G401 (cell line): ENCODE measurements at regions not wholly inside any gene's neighbourhood (a gene's known extent, or its start where the extent isn't known, plus 50 kb on each side); places are given as distances from the start of the nearest gene placed in this dataset.

Experiments used
- DNase-seq: peaks from one replicate; pipeline ENCODE4 v3.0.0-alpha.2; 2015; ENCODE audit warnings: low spot score
- in situ Hi-C: cut with HindIII; loops from 2 replicates; pipeline ENCODE4 v1.10.0; 2016; ENCODE audit warnings: low sequenced_read_pairs, mixed read lengths

GRCh38 chr18:77551055-77551454, 301.4 kb downstream of the GALR1 start:
- in situ Hi-C loops = no loop called here

GRCh38 chr18:77552945-77553344, 303.3 kb downstream of the GALR1 start:
- no peak for DNase-seq
- in situ Hi-C loops = no loop called here

More at GRCh38 chr18:77551055-77551454, 301.4 kb downstream of the GALR1 start:
- no peak for DNase-seq

DNA sequence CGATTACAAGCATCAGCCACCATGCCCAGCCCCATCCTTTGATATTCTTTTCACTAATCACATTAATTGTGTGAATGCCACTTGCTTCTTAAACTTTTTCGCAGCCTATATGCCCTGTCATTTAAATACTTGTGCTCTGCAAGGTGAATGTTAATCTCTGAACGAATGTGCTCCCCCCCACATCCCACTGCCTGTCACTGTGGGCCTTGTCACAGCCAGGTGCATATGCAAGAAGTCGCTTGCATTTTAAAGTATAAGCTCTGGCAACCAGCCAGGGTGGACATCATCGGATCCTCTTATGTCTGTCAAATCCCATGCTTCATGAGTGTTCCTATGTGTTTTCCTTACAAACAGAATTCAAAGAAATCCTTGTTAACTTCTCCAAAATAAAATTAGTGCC, 304.4 kb downstream of the GALR1 start:
- in situ Hi-C loops = no loop called here
- DNase-seq = no peak

DNA sequence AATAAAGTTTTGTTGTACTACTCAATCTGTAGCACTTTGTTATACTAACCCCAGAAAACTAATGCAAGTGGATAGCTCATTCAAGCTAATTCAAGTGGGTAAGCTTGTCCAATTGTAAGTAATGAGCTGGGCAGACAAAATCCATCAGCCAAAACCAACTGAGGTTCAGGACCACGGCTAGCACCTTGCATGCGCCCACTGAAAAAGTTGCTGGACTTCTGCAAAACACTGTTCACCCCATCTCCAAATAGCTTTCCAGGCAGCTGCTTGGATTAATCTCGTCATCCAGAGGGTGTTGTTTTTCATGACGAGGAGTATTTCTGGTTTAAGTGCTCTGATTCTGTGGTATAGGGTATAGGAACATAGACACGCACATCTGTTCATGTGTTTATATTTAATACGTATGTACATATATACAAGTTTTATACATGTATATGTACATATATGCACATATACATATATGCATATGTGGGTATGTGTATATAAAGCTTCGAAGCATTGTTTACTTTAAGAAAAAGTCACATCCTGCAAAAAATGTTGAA, 307.5 kb downstream of the GALR1 start:
- in situ Hi-C loops = no loop called here
- no peak for DNase-seq

- DNase-seq = no peak
- in situ Hi-C loops = no loop called here
Observed at GRCh38 chr18:77559274-77559910, 309.7 kb downstream of the GALR1 start.

DNA sequence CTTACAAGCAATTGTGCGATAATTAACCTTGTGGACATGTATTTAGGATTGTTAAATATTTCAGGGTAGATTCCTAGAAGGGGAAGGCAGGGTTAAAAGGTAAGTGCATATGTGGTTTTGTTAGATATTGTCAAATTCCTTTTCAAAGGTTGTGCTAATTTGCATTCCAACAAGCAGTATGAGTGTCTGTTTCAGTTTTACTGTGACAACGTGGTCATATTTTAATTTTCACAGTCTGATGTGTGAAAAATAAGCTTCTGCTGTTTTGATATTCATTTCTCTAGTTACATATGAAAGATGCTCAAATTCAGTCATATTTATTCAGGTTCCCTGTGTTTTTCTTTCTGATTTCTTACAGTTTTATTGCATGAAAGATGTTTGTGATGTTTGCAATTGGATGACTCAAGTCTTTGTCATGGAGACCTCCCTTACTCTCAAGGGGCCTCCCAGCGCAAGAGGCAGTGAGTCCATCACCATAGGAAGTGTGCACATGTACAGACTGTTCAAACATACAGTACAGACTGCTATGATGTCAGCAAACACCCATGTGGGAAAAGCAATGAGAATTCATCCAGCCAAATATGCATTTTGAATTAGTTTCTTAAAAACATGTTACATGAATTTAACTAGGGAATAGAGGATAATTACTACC, 310.8 kb downstream of the GALR1 start:
- in situ Hi-C loops = no loop called here
- no peak for DNase-seq

- no peak for DNase-seq
- in situ Hi-C loops = no loop called here
Observed at GRCh38 chr18:77566604-77567003, 317.0 kb downstream of the GALR1 start.

DNA sequence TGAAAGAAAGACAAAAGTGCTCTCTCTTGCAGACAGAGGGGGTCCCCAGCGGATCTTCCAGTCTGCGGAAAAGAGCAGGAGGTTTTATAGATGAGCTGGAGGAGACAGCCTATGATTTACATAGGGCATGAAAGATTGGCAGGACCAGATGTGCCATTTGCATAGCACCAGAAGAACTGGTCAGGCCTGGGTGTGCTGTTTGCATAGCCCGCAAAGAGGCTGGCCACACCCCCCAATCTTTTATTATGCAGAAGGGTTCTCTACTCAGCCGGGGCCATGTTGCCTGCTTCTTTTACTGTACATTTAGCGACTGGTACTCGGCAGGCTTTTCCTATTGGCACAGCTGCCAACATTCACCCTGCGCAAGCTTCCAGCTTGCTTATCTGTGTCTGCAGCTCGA, 317.6 kb downstream of the GALR1 start:
- in situ Hi-C loops = no loop called here
- no peak for DNase-seq

- in situ Hi-C loops = no loop called here
- DNase-seq = no peak
Observed at GRCh38 chr18:77571743-77572142, 322.1 kb downstream of the GALR1 start.

DNA sequence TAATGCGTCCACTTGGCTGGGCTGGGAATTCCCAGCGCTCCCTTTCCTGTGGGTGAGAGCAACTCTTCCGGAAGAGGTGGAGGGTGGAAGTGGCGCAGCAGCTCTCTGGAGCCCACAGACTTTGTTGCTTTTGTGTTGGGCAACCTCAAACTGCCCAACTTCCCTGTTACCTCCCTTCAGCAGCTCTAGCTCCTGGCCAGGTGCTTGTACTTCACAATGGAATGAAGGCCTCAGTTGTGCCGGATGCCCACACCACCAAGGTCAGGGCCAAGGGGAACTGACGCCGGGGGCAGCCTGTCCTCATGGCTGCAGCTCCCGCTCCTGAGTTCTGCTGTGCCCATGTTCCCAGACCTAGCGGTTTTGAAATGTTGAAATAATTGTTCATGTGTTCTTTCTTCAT, 322.9 kb downstream of the GALR1 start:
- no peak for DNase-seq
- in situ Hi-C loops = no loop called here

DNA sequence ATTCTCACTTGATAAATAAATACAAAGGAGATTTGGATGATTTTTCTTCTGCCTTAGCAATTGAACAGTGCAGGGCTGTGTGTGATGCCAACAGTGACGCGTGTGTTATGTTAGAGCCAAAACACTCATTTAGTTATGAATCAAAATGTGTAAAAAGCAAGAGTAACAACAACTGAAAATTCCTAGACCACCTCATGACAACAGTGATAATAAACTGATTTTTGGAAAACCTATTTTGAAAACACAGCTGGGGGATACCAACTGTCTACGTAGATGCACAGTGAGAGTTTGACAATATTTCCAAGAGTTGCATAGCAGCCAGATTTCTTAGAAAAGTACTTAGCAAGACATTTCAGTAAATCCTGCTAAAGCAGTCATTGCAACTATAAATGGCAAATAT, 323.9 kb downstream of the GALR1 start:
- in situ Hi-C loops = no loop called here
- no peak for DNase-seq

DNA sequence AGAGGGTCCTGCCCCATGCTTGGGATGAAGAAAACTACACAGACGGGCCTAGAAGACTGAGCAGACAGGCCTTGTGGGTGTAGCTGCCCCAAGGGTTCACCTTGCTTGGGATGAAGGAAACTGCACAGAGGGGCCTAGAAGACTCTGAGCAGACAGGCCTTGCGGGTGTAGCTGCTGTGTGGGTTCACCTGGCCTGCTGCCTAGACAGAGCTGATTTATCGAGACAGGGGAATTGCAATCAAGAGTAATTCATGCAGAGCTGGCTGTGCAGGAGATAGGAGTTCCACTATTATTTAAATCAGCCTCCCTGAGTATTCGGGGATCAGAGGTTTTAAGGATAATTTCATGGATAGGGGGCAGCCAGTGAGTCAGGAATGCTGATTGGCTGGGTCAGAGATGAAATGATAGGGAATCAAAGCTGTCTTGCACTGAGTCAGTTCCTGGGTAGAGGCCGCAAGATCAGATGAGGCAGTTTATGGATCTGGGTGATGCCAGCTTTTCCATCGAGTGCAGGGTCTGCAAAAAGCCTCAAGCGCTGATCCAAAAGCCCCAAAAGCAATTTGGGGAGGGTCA, 341.4 kb downstream of the GALR1 start:
- DNase-seq = no peak
- in situ Hi-C loops = no loop called here

- DNase-seq = no peak
- in situ Hi-C loops = no loop called here
Observed at GRCh38 chr18:77597726-77598125, 348.1 kb downstream of the GALR1 start.

DNA sequence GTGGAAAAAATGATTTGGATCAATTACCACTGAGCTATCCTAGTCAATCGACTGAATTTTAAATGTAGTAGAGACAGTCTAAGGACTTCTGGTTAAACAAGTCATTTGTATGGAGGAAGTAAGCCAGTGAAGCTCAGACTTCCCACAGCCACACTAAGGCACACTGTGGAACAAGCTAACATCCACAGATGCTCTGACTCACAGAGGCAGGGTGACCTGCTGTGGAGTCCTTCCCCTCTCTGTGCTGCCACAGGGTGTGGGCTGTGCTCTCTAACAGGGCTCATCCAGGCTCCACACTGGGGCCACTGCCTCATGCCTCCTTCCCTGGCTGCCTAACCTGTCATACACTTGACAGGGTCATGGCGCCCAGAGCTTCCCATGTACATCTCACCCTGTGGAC, 351.0 kb downstream of the GALR1 start:
- no peak for DNase-seq
- in situ Hi-C loops = no loop called here

DNA sequence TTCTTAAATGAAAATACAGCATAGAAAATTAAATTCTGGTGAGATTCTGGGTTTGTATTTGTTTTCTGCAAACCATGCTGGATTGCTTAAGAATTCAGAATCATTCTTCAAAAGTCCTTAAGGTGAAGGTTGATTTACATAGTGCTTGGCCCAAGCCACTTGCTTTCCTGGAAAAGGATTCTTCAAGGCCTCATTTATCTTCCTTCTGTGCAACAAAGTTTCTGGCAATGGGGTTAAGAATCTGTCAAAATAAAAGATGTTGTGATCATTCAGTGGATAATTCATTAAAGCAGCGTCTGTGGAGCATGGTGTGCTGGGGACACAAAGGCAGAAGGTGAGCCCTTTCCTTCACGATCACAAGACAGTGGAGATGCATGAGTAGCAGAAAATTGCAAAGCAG, 351.9 kb downstream of the GALR1 start:
- DNase-seq = no peak
- in situ Hi-C loops = no loop called here

GRCh38 chr18:77607087-77607486, 357.4 kb downstream of the GALR1 start:
- in situ Hi-C loops = no loop called here
- no peak for DNase-seq

DNA sequence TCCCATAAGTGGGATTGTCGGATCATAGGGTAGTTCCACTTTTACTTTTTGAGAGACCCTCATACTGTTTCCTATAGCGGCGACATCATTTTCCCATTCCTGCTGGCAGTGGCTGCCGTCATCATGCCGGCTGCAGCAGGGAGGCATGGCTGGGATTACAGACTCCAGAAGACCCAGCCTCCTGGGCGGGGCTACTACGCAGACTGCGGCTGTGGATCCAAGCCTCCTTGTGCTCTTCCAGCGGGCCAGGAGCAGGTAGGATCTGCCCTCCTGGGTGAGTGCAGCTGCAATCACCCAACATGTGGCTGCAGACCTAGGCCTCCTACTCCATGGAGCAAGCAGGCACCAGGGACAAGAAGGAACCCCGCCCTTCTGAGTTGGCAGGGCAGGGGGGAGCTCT, 359.2 kb downstream of the GALR1 start:
- in situ Hi-C loops = no loop called here
- DNase-seq = no peak

- in situ Hi-C loops = no loop called here
Observed at GRCh38 chr18:77617694-77618093, 368.0 kb downstream of the GALR1 start.

DNA sequence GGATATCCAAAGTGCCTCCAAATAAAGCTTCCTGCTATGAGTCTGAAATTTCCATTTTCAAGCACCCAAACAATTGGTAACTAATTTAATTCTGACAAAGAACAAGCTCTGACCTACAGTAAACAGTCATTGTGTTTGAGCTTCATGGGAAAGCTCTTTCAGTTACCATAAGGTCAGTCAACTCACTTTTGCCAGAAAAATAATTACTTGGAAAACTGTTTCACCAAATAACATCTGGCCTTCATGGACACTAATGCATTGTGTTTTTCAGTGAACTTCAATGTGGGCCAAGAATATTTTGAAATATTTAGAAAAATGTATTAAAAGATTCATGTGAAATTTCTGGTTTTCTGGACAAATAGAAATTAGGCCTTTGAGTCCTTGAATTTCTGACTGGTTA, 369.9 kb downstream of the GALR1 start:
- in situ Hi-C loops = no loop called here
- no peak for DNase-seq

More at GRCh38 chr18:77617694-77618093, 368.0 kb downstream of the GALR1 start:
- no peak for DNase-seq

DNA sequence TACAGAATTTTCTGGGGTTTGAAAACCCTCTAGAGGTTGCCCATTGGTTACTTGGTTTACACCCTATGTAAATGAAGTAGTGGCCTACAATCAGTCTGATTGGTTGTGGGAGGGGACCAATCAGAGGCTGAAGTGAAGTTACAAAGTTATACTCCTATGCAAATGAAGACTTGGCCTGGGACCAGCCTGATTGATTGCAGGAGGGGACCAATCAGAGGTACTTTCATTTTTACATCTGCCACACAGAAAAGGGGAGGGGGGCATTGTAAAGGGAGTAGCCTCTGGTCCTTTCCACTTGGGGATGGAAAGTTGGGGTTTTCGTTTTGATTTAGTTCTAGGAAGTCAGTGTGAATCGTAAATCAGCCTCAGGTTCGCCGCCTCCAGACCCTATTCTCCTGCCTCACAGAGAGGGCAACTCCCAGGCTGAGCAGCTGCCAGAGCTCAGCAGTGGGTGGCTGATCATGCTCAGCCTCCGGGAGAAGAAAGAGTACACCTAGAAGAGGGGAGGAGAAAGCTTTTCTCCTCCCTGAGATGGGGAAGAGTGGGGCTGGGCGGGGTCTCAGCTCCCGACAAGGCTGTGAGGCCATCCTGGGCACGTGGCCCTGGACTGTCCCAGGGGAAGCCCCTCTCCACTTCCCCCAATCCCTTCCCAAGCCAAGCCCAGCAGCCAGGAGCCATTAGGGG, 372.5 kb downstream of the GALR1 start:
- no peak for DNase-seq
- in situ Hi-C loops = no loop called here
